ENCODE measurements at regions not wholly inside any gene's neighbourhood (a gene's known extent, or its start where the extent isn't known, plus 50 kb on each side); places are given as distances from the start of the nearest gene placed in this dataset.

DNA sequence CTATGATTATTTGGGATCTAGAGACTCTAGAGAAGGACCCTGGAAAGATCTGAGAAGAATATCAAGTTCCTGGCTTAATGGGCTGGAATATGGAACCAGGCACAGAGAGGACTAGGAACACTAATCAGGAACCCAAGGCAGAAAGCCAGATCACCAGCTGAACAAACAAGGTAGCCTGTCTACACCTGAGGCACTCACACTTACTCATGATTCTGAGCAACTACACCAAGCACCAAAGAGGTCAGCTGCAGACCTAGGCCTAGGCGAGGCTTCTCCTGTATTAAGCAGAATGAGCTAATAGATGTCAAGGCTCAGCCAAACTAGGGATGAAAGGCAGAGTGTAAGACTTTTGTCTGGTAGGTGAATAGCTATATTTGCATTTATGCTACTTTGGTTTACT lies 368.1 kb downstream of the LTN1 start:
- no peak for TF ChIP-seq POLR2AphosphoS5 (IDR thresholded peaks at IDR 0.05)
- TF ChIP-seq, protein P1, sequence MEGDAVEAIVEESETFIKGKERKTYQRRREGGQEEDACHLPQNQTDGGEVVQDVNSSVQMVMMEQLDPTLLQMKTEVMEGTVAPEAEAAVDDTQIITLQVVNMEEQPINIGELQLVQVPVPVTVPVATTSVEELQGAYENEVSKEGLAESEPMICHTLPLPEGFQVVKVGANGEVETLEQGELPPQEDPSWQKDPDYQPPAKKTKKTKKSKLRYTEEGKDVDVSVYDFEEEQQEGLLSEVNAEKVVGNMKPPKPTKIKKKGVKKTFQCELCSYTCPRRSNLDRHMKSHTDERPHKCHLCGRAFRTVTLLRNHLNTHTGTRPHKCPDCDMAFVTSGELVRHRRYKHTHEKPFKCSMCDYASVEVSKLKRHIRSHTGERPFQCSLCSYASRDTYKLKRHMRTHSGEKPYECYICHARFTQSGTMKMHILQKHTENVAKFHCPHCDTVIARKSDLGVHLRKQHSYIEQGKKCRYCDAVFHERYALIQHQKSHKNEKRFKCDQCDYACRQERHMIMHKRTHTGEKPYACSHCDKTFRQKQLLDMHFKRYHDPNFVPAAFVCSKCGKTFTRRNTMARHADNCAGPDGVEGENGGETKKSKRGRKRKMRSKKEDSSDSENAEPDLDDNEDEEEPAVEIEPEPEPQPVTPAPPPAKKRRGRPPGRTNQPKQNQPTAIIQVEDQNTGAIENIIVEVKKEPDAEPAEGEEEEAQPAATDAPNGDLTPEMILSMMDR (IDR thresholded peaks at IDR 0.05): no peak

All from suprapubic skin (tissue), 3 donors.